Right lobe of liver (tissue), 4 donors: ENCODE measurements at regions not wholly inside any gene's neighbourhood (a gene's known extent, or its start where the extent isn't known, plus 50 kb on each side); places are given as distances from the start of the nearest gene placed in this dataset.
"Not testable (repeated sequence)": the region's sequence is repeated elsewhere in the genome, so short reads cannot be mapped to it uniquely, and the experiment has no call there.

Experiments used
- CTCF ChIP-seq, 4 donors: fragments of 200-600 bp in 3 of 4; fragments of 450-650 bp in 1 of 4; IDR thresholded peaks; one replicate each; pipeline versions ENCODE4 v1.5.1 to v1.8.0; 2016 to 2022; ENCODE audit warnings: antibody characterized with exemption in 4 of 4, mild to moderate bottlenecking in 2 of 4
- POLR2A ChIP-seq: fragments of 450-650 bp; IDR thresholded peaks from one replicate; pipeline ENCODE4 v1.6.1; 2017; ENCODE audit warnings: antibody characterized with exemption, mild to moderate bottlenecking
- donor health status: DM: no; HTN: no; CAD: no.
- donor health status: DM: no; HTN: no; CAD: no.
- donor health status: DM: no; HTN: yes; CAD: no.

- TF ChIP-seq POLR2A; CTCF (IDR thresholded peaks at IDR 0.05): not testable (repeated sequence)
These were observed 1252.2 kb downstream of the STIM2 start for GRCh38 chr4:28112691-28113335.
